ENCODE measurements at regions not wholly inside any gene's neighbourhood (a gene's known extent, or its start where the extent isn't known, plus 50 kb on each side); places are given as distances from the start of the nearest gene placed in this dataset.

- no peaks in the 10 kb centered on the region for H3K27me3 ChIP-seq
- H3K4me3 ChIP-seq: no peak overlapping the region
- TF ChIP-seq POLR2AphosphoS5 (IDR thresholded peaks at IDR 0.05) (no peak), POLR2A (IDR thresholded peaks at IDR 0.05) (no peak), CTCF (IDR thresholded peaks at IDR 0.05) (no peak), EP300 (IDR thresholded peaks at IDR 0.05) (no peak)
- H3K4me1 ChIP-seq: no peaks in the 10 kb centered on the region
- 57 to 86% methylated on average over 1 to 3 of the region's 3 CpGs for WGBS, 2 donors (ENCODE audit: low coverage in 1 of 2)
- no peaks in the 10 kb centered on the region for H3K36me3 ChIP-seq
- ATAC-seq: no peak
- H3K9me3 ChIP-seq: no peaks in the 10 kb centered on the region
- no peak overlapping the region for H3K27ac ChIP-seq
Measured at GRCh38 chr1:181364801-181365200, 118.5 kb upstream of the CACNA1E start.

- Histone ChIP-seq H3K4me1 (no peaks in the 10 kb centered on the region), H3K27me3 (no peaks in the 10 kb centered on the region), H3K9me3 (peaks cover 0 to 5% (median 0%) of the 10 kb centered on the region in 3 donors), H3K27ac (no peak overlapping the region), H3K4me3 (no peak overlapping the region), H3K36me3 (no peaks in the 10 kb centered on the region)
- TF ChIP-seq POLR2A (IDR thresholded peaks at IDR 0.05) (no peak), CTCF (IDR thresholded peaks at IDR 0.05) (no peak), EP300 (IDR thresholded peaks at IDR 0.05) (no peak), POLR2AphosphoS5 (IDR thresholded peaks at IDR 0.05) (no peak)
- ATAC-seq: no peak
- 91 to 93% methylated on average over 7 to 8 of the region's 8 CpGs for WGBS, 2 donors (ENCODE audit: low coverage in 1 of 2)
Measured at GRCh38 chr1:181366910-181367309, 116.4 kb upstream of the CACNA1E start.

- Histone ChIP-seq H3K9me3 (peaks cover 0 to 12% (median 0%) of the 10 kb centered on the region in 3 donors), H3K4me3 (no peak overlapping the region), H3K4me1 (no peaks in the 10 kb centered on the region), H3K27me3 (no peaks in the 10 kb centered on the region), H3K27ac (no peak overlapping the region), H3K36me3 (no peaks in the 10 kb centered on the region)
- no peak for ATAC-seq
- WGBS, 2 donors (ENCODE audit: low coverage in 1 of 2): 50 to 77% methylated on average over 2 of the region's 4 CpGs
- no peak for TF ChIP-seq CTCF (IDR thresholded peaks at IDR 0.05)
- TF ChIP-seq POLR2A (IDR thresholded peaks at IDR 0.05): no peak
- no peak for TF ChIP-seq POLR2AphosphoS5 (IDR thresholded peaks at IDR 0.05)
- no peak for TF ChIP-seq EP300 (IDR thresholded peaks at IDR 0.05)
Measured at GRCh38 chr1:181369416-181369815, 113.9 kb upstream of the CACNA1E start.

GRCh38 chr1:181383695-181384094 lies 99.6 kb upstream of the CACNA1E start:
- whole genome bisulfite sequencing, 2 donors (ENCODE audit: low coverage in 1 of 2): 67 to 86% methylated on average over 4 to 6 of the region's 6 CpGs
- ATAC-seq: no peak
- no peak overlapping the region for H3K4me3 ChIP-seq
- H3K9me3 ChIP-seq: no peaks in the 10 kb centered on the region
- no peak overlapping the region for H3K27ac ChIP-seq
- TF ChIP-seq CTCF (IDR thresholded peaks at IDR 0.05) (no peak), POLR2AphosphoS5 (IDR thresholded peaks at IDR 0.05) (no peak), POLR2A (IDR thresholded peaks at IDR 0.05) (no peak)
- no peaks in the 10 kb centered on the region for H3K27me3 ChIP-seq
- no peaks in the 10 kb centered on the region for H3K36me3 ChIP-seq
- peaks cover 0 to 10% (median 0%) of the 10 kb centered on the region in 3 donors for H3K4me1 ChIP-seq

- no peak overlapping the region for H3K27ac ChIP-seq
- H3K9me3 ChIP-seq: no peaks in the 10 kb centered on the region
- TF ChIP-seq POLR2AphosphoS5 (IDR thresholded peaks at IDR 0.05) (no peak), EP300 (IDR thresholded peaks at IDR 0.05) (no peak), CTCF (IDR thresholded peaks at IDR 0.05) (no peak), POLR2A (IDR thresholded peaks at IDR 0.05) (no peak)
- 14 to 18% methylated on average over 1 to 2 of the region's 2 CpGs for WGBS, 2 donors (ENCODE audit: low coverage in 1 of 2)
- no peaks in the 10 kb centered on the region for H3K36me3 ChIP-seq
- H3K4me3 ChIP-seq: no peak overlapping the region
- ATAC-seq: no peak
- H3K4me1 ChIP-seq: peaks cover 0 to 10% (median 0%) of the 10 kb centered on the region in 3 donors
- no peaks in the 10 kb centered on the region for H3K27me3 ChIP-seq
Measured at GRCh38 chr1:181386340-181386739, 97.0 kb upstream of the CACNA1E start.

All from gastroesophageal sphincter (tissue), 4 donors.